Vagina (tissue), 2 donors: ENCODE measurements at regions not wholly inside any gene's neighbourhood (a gene's known extent, or its start where the extent isn't known, plus 50 kb on each side); places are given as distances from the start of the nearest gene placed in this dataset.
"Not testable (repeated sequence)": the region's sequence is repeated elsewhere in the genome, so short reads cannot be mapped to it uniquely, and the experiment has no call there.

Experiments
- POLR2A ChIP-seq, 2 donors: fragments of 450-650 bp; IDR thresholded peaks; one replicate each; pipeline ENCODE4 v1.6.1; 2017; ENCODE audit warnings: antibody characterized with exemption in 2 of 2, mild to moderate bottlenecking in 2 of 2, moderate library complexity in 2 of 2
- POLR2AphosphoS5 ChIP-seq, 2 donors: sonication (generic); formaldehyde crosslinking; IDR thresholded peaks; one replicate each; pipeline ENCODE4 v1.9.0; 2017; ENCODE audit warnings: antibody characterized with exemption in 2 of 2, mild to moderate bottlenecking in 2 of 2, low read depth in 1 of 2; ENCODE audit not compliant: insufficient read depth in 1 of 2
- TF ChIP-seq, protein P1 (sequence below), 3 experiments: fragments of 450-650 bp in 2 of 3; fragments of 200-600 bp in 1 of 3; sonication (generic) in 1 of 3; IDR thresholded peaks; one replicate each; pipeline ENCODE4 v1.5.1; 2017 to 2019; ENCODE audit warnings: antibody characterized with exemption in 3 of 3, mild to moderate bottlenecking in 2 of 3, moderate library complexity in 2 of 3

DNA sequence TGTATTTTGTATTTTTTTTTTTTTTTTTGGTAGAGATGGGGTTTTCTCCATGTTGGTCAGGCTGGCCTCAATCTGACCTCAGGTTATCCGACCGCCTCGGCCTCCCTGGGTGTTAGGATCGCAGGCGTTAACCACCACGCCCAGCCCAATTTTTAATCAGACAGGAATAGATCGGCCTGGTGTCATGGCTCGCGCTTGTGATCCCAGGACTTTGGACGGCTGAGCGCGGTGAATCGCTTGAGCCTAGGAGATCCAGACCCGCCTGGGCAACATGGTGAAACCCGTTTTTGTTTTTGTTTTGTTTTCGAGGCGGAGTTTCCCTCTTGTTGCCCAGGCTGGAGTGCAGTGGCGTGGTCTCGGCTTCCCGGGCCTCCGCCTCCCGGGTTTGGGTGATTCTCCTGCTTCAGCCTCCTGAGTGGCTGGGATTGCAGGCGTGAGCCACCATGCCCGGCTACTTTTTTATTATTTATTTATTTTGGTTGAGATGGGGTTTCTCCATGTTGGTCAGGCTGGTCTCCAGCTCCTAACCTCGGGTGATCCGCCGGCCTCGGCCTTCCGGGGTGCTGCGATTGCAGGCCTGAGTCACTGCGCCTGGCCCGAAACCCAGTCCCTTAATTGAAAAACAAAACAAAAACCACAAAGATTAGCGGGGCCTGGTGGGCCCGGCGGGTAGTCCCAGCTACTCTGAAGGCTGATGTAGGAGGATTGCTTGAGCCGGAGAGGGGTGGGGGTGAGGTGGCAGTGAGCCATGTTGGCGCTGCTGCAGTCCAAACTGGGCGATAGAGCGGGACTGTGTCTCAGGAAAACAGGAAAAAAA is 63.9 kb downstream of the GOLGA6L7 start:
- TF ChIP-seq, protein P1, sequence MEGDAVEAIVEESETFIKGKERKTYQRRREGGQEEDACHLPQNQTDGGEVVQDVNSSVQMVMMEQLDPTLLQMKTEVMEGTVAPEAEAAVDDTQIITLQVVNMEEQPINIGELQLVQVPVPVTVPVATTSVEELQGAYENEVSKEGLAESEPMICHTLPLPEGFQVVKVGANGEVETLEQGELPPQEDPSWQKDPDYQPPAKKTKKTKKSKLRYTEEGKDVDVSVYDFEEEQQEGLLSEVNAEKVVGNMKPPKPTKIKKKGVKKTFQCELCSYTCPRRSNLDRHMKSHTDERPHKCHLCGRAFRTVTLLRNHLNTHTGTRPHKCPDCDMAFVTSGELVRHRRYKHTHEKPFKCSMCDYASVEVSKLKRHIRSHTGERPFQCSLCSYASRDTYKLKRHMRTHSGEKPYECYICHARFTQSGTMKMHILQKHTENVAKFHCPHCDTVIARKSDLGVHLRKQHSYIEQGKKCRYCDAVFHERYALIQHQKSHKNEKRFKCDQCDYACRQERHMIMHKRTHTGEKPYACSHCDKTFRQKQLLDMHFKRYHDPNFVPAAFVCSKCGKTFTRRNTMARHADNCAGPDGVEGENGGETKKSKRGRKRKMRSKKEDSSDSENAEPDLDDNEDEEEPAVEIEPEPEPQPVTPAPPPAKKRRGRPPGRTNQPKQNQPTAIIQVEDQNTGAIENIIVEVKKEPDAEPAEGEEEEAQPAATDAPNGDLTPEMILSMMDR (IDR thresholded peaks at IDR 0.05) = not testable (repeated sequence)
- TF ChIP-seq POLR2A (IDR thresholded peaks at IDR 0.05); POLR2AphosphoS5 (IDR thresholded peaks at IDR 0.05; ENCODE audit: insufficient read depth in 1 of 2, low read depth in 1 of 2): not testable (repeated sequence)
